DND-41 (cell line): ENCODE measurements at regions not wholly inside any gene's neighbourhood (a gene's known extent, or its start where the extent isn't known, plus 50 kb on each side); places are given as distances from the start of the nearest gene placed in this dataset.

Experiments
- EZH2 ChIP-seq: IDR thresholded peaks from 3 replicates; pipeline ENCODE4 v1.6.1; 2012; ENCODE audit warnings: borderline replicate concordance, low read depth, mild to moderate bottlenecking, moderate library complexity, low read length, inconsistent platforms; ENCODE audit not compliant: severe bottlenecking
- TF ChIP-seq, protein P1 (sequence below): IDR thresholded peaks from 2 replicates; pipeline ENCODE4 v1.5.1; 2012; ENCODE audit warnings: borderline replicate concordance, low read length, moderate library complexity, mild to moderate bottlenecking; ENCODE audit not compliant: poor library complexity, severe bottlenecking; ENCODE audit errors: extremely low read depth

DNA sequence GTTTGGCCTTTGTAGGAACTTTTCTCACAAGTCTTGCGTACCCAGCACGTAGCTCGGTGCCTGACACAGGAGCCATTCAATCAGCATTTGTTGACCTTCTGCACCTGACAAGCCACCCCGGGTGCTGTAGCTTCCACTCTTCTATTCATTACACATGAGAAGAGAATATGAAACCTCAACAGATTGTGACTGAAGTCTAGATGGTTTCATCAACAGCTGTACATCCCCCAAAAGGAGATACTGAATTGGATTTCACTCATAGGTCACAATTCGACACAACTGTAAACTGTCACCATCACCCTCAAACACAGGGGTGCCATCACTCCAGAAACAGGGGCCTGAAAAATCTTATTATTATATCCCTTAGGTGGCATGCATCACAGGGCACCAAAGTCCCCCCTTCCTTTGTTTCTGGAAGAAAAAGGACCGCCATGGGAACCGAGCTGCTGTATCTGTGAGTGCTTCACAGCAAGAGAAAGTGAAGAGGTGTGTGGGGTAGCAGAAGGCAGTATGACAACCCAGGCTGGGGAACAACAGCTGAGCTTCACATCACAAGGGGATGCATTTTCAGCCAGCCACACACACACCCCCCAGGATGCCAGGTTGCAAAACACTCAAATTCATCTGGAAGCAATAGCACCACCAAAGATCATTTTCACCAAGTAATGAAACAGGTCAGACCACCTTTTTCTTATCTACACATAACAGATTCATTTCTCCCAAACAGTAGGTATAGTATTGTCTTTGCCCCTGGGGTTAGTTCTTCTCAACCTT, 225.7 kb downstream of the TOMM20 start:
- TF ChIP-seq, protein P1, sequence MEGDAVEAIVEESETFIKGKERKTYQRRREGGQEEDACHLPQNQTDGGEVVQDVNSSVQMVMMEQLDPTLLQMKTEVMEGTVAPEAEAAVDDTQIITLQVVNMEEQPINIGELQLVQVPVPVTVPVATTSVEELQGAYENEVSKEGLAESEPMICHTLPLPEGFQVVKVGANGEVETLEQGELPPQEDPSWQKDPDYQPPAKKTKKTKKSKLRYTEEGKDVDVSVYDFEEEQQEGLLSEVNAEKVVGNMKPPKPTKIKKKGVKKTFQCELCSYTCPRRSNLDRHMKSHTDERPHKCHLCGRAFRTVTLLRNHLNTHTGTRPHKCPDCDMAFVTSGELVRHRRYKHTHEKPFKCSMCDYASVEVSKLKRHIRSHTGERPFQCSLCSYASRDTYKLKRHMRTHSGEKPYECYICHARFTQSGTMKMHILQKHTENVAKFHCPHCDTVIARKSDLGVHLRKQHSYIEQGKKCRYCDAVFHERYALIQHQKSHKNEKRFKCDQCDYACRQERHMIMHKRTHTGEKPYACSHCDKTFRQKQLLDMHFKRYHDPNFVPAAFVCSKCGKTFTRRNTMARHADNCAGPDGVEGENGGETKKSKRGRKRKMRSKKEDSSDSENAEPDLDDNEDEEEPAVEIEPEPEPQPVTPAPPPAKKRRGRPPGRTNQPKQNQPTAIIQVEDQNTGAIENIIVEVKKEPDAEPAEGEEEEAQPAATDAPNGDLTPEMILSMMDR, result no peak
- no peak for TF ChIP-seq EZH2
